Fibroblast of lung (primary cell): ENCODE measurements at regions not wholly inside any gene's neighbourhood (a gene's known extent, or its start where the extent isn't known, plus 50 kb on each side); places are given as distances from the start of the nearest gene placed in this dataset.
A peak's percentile ranks its signal among the peaks of the same experiment; 100 is the strongest.

ENCODE experiments used
- DNase-seq, 2 donors: peaks; one replicate each; pipeline versions ENCODE4 v3.0.0 to v3.0.0-alpha.2; 2010; ENCODE audit warnings: low read depth in 2 of 2
- H2AFZ ChIP-seq: 2 replicates; pipeline ENCODE4 v1.5.1; 2012; ENCODE audit warnings: low read length, control low read depth, inconsistent platforms
- H3K27ac ChIP-seq: 2 replicates; pipeline ENCODE4 v1.5.1; 2011; ENCODE audit warnings: low read length, control low read depth; ENCODE audit not compliant: insufficient read depth
- H3K27me3 ChIP-seq: 2 replicates; pipeline ENCODE4 v1.5.1; 2011; ENCODE audit warnings: mild to moderate bottlenecking, low read length; ENCODE audit not compliant: control insufficient read depth, insufficient read depth
- H3K36me3 ChIP-seq: 2 replicates; pipeline ENCODE4 v1.5.1; 2011; ENCODE audit warnings: low read length; ENCODE audit not compliant: control insufficient read depth, insufficient read depth
- H3K4me1 ChIP-seq: 2 replicates; pipeline ENCODE4 v1.5.1; 2011; ENCODE audit warnings: low read length; ENCODE audit not compliant: control insufficient read depth, insufficient read depth; ENCODE audit errors: extremely low read depth
- H3K4me2 ChIP-seq: 2 replicates; pipeline ENCODE4 v1.5.1; 2011; ENCODE audit warnings: low read length, control low read depth; ENCODE audit not compliant: insufficient read depth; ENCODE audit errors: extremely low read depth
- H3K4me3 ChIP-seq, 4 experiments: fragments of 200-600 bp in 1 of 4; sonication (generic) in 1 of 4; replicated peaks in 1 of 4; 2 replicates each; pipeline ENCODE4 v1.5.1; 2011 to 2016; ENCODE audit warnings: low read length in 4 of 4, low read depth in 3 of 4, mild to moderate bottlenecking in 3 of 4, control low read depth in 2 of 4, inconsistent platforms in 1 of 4, mixed read lengths in 1 of 4; ENCODE audit not compliant: insufficient read depth in 1 of 4; ENCODE audit errors: control extremely low read depth in 1 of 4
- H3K79me2 ChIP-seq: 2 replicates; pipeline ENCODE4 v1.5.1; 2012; ENCODE audit warnings: mild to moderate bottlenecking, low read length, inconsistent platforms; ENCODE audit not compliant: control insufficient read depth, insufficient read depth
- H3K9ac ChIP-seq: 2 replicates; pipeline ENCODE4 v1.5.1; 2011; ENCODE audit warnings: mild to moderate bottlenecking, low read length, control low read depth; ENCODE audit not compliant: insufficient read depth
- H3K9me3 ChIP-seq: 2 replicates; pipeline ENCODE4 v1.5.1; 2012; ENCODE audit warnings: low read depth, low read length; ENCODE audit not compliant: control insufficient read depth, insufficient read depth
- H4K20me1 ChIP-seq: 2 replicates; pipeline ENCODE4 v1.5.1; 2011; ENCODE audit warnings: low read length; ENCODE audit not compliant: control insufficient read depth, insufficient read depth; ENCODE audit errors: extremely low read depth
- EZH2 ChIP-seq: IDR thresholded peaks from 2 replicates; pipeline ENCODE4 v1.5.1; 2012; ENCODE audit warnings: low read length, control low read depth, mild to moderate bottlenecking; ENCODE audit errors: missing control alignments
- TF ChIP-seq, protein P1 (sequence below), 2 donors: IDR thresholded peaks in 1 of 2; conservative IDR thresholded peaks in 1 of 2; 1 replicate in 1 of 2; 2 replicates in 1 of 2; pipeline ENCODE4 v1.5.1; 2011 to 2012; ENCODE audit warnings: low read length in 2 of 2, control low read depth in 1 of 2, inconsistent platforms in 1 of 2, low read depth in 1 of 2, mild to moderate bottlenecking in 1 of 2

DNA sequence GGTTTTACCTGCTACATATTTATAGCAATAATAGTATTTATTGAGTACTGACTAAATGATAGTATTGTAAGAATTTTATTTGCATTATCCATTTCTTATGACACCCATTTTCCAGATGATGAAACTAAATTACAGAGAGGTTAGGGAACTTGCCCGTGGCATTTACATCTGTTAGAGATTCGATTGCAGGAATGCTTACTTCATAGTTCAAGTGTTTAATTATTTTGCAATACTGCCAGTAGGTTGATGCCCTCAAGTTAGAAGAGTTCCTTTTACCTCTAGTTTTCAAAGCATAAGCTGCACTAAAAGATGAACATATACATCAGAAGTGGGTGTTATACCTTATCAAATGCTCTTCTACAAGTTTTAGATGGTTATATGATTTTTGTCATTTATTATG lies 362.8 kb upstream of the RGMA start:
- H3K79me2 ChIP-seq = no peaks in the 10 kb centered on the region

DNA sequence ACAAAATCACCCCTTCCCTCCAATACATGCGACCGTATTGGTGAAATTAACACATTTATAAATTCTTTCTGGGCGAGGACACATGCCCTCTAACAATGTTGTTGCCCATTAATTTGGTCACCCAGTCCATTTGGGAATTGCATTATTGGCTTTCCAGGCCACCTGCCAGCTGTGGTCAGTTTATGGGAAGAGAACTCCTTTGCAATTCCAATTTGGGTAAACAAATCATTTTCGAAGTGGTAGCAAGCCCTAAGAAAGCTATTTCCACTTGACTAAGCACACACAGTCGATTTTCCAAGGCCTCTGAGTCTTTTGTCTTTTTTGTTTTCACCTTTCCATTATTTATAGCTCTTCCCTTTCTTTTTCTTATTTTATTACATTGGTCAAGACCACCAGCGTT lies 362.3 kb upstream of the RGMA start:
- Histone ChIP-seq H3K27me3 (no peaks in the 10 kb centered on the region), H3K36me3 (no peaks in the 10 kb centered on the region), H3K9me3 (no peaks in the 10 kb centered on the region), H3K27ac (no peak overlapping the region), H3K79me2 (no peaks in the 10 kb centered on the region), H3K4me3 (no peak overlapping the region), H3K4me1 (no peaks in the 10 kb centered on the region), H2AFZ (no peak overlapping the region), H3K9ac (no peak overlapping the region), H4K20me1 (no peaks in the 10 kb centered on the region), H3K4me2 (no peak overlapping the region)
- TF ChIP-seq, protein P1, sequence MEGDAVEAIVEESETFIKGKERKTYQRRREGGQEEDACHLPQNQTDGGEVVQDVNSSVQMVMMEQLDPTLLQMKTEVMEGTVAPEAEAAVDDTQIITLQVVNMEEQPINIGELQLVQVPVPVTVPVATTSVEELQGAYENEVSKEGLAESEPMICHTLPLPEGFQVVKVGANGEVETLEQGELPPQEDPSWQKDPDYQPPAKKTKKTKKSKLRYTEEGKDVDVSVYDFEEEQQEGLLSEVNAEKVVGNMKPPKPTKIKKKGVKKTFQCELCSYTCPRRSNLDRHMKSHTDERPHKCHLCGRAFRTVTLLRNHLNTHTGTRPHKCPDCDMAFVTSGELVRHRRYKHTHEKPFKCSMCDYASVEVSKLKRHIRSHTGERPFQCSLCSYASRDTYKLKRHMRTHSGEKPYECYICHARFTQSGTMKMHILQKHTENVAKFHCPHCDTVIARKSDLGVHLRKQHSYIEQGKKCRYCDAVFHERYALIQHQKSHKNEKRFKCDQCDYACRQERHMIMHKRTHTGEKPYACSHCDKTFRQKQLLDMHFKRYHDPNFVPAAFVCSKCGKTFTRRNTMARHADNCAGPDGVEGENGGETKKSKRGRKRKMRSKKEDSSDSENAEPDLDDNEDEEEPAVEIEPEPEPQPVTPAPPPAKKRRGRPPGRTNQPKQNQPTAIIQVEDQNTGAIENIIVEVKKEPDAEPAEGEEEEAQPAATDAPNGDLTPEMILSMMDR (conservative IDR thresholded peaks at IDR 0.05 in 1 of 2, IDR thresholded peaks at IDR 0.05 in 1 of 2; ENCODE audit: low read depth in 1 of 2, low read length in 2 of 2) = no peak
- no peak for TF ChIP-seq EZH2
- peak in 1 of 2 donors; percentile 6 for DNase-seq

More for the DNA sequence above, 362.8 kb upstream of the RGMA start:
- H3K9ac ChIP-seq = no peak overlapping the region
- H3K4me2 ChIP-seq = no peak overlapping the region
- H3K4me1 ChIP-seq = no peaks in the 10 kb centered on the region
- H3K27ac ChIP-seq = no peak overlapping the region
- no peaks in the 10 kb centered on the region for H3K27me3 ChIP-seq
- no peaks in the 10 kb centered on the region for H3K36me3 ChIP-seq
- TF ChIP-seq, protein P1 (conservative IDR thresholded peaks at IDR 0.05 in 1 of 2, IDR thresholded peaks at IDR 0.05 in 1 of 2; ENCODE audit: low read depth in 1 of 2, low read length in 2 of 2) = no peak
- TF ChIP-seq EZH2 = no peak
- H4K20me1 ChIP-seq = no peaks in the 10 kb centered on the region
- H3K9me3 ChIP-seq = no peaks in the 10 kb centered on the region
- no peak overlapping the region for H3K4me3 ChIP-seq
- no peak overlapping the region for H2AFZ ChIP-seq
- DNase-seq = no peak

DNA sequence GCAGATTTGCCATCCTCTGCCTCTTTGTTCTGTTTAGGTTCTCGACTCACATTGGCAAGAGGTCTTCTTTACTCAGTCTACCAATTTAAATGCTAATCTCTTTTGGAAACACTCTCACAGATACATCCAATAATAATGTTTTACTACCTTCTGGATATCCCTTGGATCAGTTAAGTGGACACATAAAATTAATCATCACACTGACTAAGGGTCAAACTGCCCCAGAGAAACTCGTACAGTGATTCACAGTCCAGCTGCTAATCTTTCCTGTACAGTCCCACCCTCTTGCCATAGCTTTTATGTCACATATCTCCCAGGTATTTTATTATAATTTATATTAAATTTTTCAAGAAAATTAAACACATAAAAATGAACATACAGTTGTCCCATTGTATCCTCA lies 360.8 kb upstream of the RGMA start:
- Histone ChIP-seq H4K20me1 (no peaks in the 10 kb centered on the region), H3K27me3 (no peaks in the 10 kb centered on the region), H3K79me2 (no peaks in the 10 kb centered on the region), H3K27ac (no peak overlapping the region), H3K4me3 (no peak overlapping the region), H3K9ac (no peak overlapping the region), H2AFZ (no peak overlapping the region), H3K4me1 (no peaks in the 10 kb centered on the region), H3K4me2 (no peak overlapping the region), H3K9me3 (no peaks in the 10 kb centered on the region), H3K36me3 (no peaks in the 10 kb centered on the region)
- DNase-seq = no peak
- TF ChIP-seq, protein P1 (conservative IDR thresholded peaks at IDR 0.05 in 1 of 2, IDR thresholded peaks at IDR 0.05 in 1 of 2; ENCODE audit: low read depth in 1 of 2, low read length in 2 of 2) = no peak
- no peak for TF ChIP-seq EZH2
